GM23338 (cell line): ENCODE measurements at regions not wholly inside any gene's neighbourhood (a gene's known extent, or its start where the extent isn't known, plus 50 kb on each side); places are given as distances from the start of the nearest gene placed in this dataset.

Source experiments
- TF ChIP-seq, protein P1 (sequence below): IDR thresholded peaks from one replicate; pipeline ENCODE4 v1.6.1; 2018; ENCODE audit warnings: antibody characterized with exemption; ENCODE audit not compliant: unreplicated experiment
- TF ChIP-seq, protein P2 (sequence below), 2 experiments: fragments of 200-600 bp in 1 of 2; sonication (generic) in 1 of 2; conservative IDR thresholded peaks; 2 replicates each; pipeline versions ENCODE4 v1.5.1 to v1.6.1; 2016 to 2017; ENCODE audit warnings: antibody characterized with exemption in 2 of 2, low read depth in 2 of 2, mild to moderate bottlenecking in 2 of 2, moderate library complexity in 1 of 2

DNA sequence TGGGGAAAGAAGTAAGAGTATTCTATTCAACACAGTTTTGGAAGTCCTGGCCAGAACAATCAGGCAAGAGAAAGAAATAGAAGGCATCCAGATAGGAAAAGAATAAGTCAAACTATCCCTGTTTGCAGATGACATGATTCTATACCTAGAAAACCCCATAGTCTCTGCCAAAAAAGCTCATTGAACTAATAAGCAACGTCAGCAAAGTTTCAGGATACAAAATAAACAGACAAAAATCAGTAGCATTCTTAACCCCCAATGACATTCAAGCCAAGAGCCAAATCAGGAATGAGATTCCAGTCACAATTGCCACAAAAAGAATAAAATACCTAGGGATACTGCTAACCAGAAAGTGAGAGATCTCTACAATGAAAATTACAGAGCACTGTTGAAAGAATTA is 99.4 kb upstream of the MITF start:
- TF ChIP-seq, protein P1, sequence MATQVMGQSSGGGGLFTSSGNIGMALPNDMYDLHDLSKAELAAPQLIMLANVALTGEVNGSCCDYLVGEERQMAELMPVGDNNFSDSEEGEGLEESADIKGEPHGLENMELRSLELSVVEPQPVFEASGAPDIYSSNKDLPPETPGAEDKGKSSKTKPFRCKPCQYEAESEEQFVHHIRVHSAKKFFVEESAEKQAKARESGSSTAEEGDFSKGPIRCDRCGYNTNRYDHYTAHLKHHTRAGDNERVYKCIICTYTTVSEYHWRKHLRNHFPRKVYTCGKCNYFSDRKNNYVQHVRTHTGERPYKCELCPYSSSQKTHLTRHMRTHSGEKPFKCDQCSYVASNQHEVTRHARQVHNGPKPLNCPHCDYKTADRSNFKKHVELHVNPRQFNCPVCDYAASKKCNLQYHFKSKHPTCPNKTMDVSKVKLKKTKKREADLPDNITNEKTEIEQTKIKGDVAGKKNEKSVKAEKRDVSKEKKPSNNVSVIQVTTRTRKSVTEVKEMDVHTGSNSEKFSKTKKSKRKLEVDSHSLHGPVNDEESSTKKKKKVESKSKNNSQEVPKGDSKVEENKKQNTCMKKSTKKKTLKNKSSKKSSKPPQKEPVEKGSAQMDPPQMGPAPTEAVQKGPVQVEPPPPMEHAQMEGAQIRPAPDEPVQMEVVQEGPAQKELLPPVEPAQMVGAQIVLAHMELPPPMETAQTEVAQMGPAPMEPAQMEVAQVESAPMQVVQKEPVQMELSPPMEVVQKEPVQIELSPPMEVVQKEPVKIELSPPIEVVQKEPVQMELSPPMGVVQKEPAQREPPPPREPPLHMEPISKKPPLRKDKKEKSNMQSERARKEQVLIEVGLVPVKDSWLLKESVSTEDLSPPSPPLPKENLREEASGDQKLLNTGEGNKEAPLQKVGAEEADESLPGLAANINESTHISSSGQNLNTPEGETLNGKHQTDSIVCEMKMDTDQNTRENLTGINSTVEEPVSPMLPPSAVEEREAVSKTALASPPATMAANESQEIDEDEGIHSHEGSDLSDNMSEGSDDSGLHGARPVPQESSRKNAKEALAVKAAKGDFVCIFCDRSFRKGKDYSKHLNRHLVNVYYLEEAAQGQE, result no peak
- TF ChIP-seq, protein P2, sequence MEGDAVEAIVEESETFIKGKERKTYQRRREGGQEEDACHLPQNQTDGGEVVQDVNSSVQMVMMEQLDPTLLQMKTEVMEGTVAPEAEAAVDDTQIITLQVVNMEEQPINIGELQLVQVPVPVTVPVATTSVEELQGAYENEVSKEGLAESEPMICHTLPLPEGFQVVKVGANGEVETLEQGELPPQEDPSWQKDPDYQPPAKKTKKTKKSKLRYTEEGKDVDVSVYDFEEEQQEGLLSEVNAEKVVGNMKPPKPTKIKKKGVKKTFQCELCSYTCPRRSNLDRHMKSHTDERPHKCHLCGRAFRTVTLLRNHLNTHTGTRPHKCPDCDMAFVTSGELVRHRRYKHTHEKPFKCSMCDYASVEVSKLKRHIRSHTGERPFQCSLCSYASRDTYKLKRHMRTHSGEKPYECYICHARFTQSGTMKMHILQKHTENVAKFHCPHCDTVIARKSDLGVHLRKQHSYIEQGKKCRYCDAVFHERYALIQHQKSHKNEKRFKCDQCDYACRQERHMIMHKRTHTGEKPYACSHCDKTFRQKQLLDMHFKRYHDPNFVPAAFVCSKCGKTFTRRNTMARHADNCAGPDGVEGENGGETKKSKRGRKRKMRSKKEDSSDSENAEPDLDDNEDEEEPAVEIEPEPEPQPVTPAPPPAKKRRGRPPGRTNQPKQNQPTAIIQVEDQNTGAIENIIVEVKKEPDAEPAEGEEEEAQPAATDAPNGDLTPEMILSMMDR (conservative IDR thresholded peaks at IDR 0.05; ENCODE audit: low read depth in 2 of 2), result no peak
